Dermis microvascular lymphatic vessel endothelial cell (primary cell): ENCODE measurements at regions not wholly inside any gene's neighbourhood (a gene's known extent, or its start where the extent isn't known, plus 50 kb on each side); places are given as distances from the start of the nearest gene placed in this dataset.

Source experiments
- DNase-seq, 2 donors: peaks; one replicate each; pipeline versions ENCODE4 v3.0.0 to v3.0.0-alpha.2; 2010; ENCODE audit warnings: low read depth in 2 of 2

GRCh38 chr13:67374391-67374790, 144.3 kb upstream of the PCDH9 start:
- no peak for DNase-seq

- no peak for DNase-seq
Observed at GRCh38 chr13:67372868-67373464, 142.8 kb upstream of the PCDH9 start.

GRCh38 chr13:67369895-67370660, 139.9 kb upstream of the PCDH9 start:
- DNase-seq = no peak

- no peak for DNase-seq
Observed at GRCh38 chr13:67367399-67367798, 137.3 kb upstream of the PCDH9 start.

- no peak for DNase-seq
Observed at GRCh38 chr13:67366533-67366932, 136.4 kb upstream of the PCDH9 start.

- DNase-seq = no peak
Observed at GRCh38 chr13:67355812-67356476, 125.8 kb upstream of the PCDH9 start.

GRCh38 chr13:67353941-67354340, 123.8 kb upstream of the PCDH9 start:
- no peak for DNase-seq

- DNase-seq = no peak
Observed at GRCh38 chr13:67353031-67353430, 122.9 kb upstream of the PCDH9 start.

GRCh38 chr13:67351909-67352308, 121.8 kb upstream of the PCDH9 start:
- no peak for DNase-seq

- no peak for DNase-seq
Observed at GRCh38 chr13:67351114-67351513, 121.0 kb upstream of the PCDH9 start.

GRCh38 chr13:67343777-67344176, 113.6 kb upstream of the PCDH9 start:
- no peak for DNase-seq

GRCh38 chr13:67341406-67341805, 111.3 kb upstream of the PCDH9 start:
- DNase-seq = no peak

- DNase-seq = no peak
Observed at GRCh38 chr13:67330149-67330548, 100.0 kb upstream of the PCDH9 start.

GRCh38 chr13:67328895-67329294, 98.8 kb upstream of the PCDH9 start:
- DNase-seq = no peak

GRCh38 chr13:67318860-67319259, 88.7 kb upstream of the PCDH9 start:
- no peak for DNase-seq

- DNase-seq = no peak
Observed at GRCh38 chr13:67318398-67318797, 88.3 kb upstream of the PCDH9 start.

GRCh38 chr13:67314405-67314804, 84.3 kb upstream of the PCDH9 start:
- no peak for DNase-seq

GRCh38 chr13:67308004-67308772, 78.1 kb upstream of the PCDH9 start:
- DNase-seq = no peak

GRCh38 chr13:67306742-67307141, 76.6 kb upstream of the PCDH9 start:
- no peak for DNase-seq

GRCh38 chr13:67303661-67304333, 73.7 kb upstream of the PCDH9 start:
- no peak for DNase-seq

GRCh38 chr13:67299751-67300150, 69.6 kb upstream of the PCDH9 start:
- DNase-seq = no peak
